Urinary bladder (tissue), 3 donors: ENCODE measurements at regions not wholly inside any gene's neighbourhood (a gene's known extent, or its start where the extent isn't known, plus 50 kb on each side); places are given as distances from the start of the nearest gene placed in this dataset.
"Not testable (repeated sequence)": the region's sequence is repeated elsewhere in the genome, so short reads cannot be mapped to it uniquely, and the experiment has no call there.

Experiments
- DNase-seq: peaks from one replicate; pipeline ENCODE4 v3.0.0-alpha.2; 2015; ENCODE audit errors: extremely low spot score
- H3K27ac ChIP-seq: one replicate; pipeline ENCODE4 v1.5.1; 2013; ENCODE audit warnings: low read depth, mild to moderate bottlenecking, moderate library complexity
- H3K36me3 ChIP-seq: one replicate; pipeline ENCODE4 v1.6.1; 2013; ENCODE audit warnings: mild to moderate bottlenecking, moderate library complexity; ENCODE audit not compliant: insufficient read depth
- H3K4me1 ChIP-seq: one replicate; pipeline ENCODE4 v1.6.1; 2013; ENCODE audit warnings: mild to moderate bottlenecking, moderate library complexity; ENCODE audit not compliant: insufficient read depth
- H3K4me3 ChIP-seq: one replicate; pipeline ENCODE4 v1.5.1; 2013; ENCODE audit warnings: low read depth, low read length
- WGBS: extraction: QIAGEN DNeasy Blood & Tissue Kit; methylation state at CpG from one replicate; pipeline ENCODE4 v1.1.7; 2013; 5-methylcytosine and 5-hydroxymethylcytosine counted together
- donor health status: healthy with polysubstance abuse.
- donor health status: healthy.

DNA sequence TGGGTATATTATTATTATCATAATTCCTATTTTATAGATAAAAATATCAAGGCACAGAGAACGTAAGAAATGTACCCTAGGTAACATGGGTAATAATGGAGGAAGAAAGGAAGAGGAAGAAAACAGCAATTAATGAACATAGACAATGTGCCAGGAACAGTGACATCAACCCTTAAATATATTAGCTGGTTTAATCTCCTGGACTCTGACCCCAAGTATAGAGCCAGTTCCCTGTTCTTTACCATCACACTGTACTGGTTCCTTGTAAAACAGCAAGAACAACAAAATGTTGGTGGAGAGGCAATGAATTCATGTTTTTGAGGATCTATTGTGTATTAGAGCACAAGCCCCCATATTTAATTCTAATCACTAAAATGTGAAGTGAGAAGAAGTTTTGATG, 192.1 kb downstream of the SMC2 start:
- Histone ChIP-seq H3K36me3 (no peaks in the 10 kb centered on the region), H3K27ac (no peak overlapping the region), H3K4me1 (no peaks in the 10 kb centered on the region), H3K4me3 (no peak overlapping the region)
- WGBS: 81% methylated on average over 1 of the region's 1 CpG
- no peak for DNase-seq

DNA sequence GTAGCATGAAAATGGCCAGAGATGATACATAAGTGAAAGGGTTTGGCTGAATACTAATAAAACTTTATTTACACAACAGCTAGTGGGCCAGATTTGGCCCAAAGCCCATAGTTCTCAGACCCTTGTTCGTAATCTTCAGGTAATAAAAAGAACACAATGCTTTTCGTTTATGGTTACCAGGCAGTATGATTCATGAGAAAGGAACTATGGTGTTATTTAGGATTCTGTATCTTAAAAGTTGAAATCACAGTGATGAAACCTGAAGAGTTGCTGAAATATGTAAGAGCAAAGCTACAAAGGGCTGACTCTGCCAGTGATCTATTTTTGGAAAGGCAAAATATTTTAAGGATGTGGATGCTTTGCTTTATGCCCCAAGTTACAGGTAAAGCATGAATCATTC, 192.7 kb downstream of the SMC2 start:
- Histone ChIP-seq H3K27ac (no peak overlapping the region), H3K36me3 (no peaks in the 10 kb centered on the region), H3K4me1 (no peaks in the 10 kb centered on the region), H3K4me3 (no peak overlapping the region)
- WGBS: 29% methylated on average over 2 of the region's 2 CpGs
- no peak for DNase-seq

DNA sequence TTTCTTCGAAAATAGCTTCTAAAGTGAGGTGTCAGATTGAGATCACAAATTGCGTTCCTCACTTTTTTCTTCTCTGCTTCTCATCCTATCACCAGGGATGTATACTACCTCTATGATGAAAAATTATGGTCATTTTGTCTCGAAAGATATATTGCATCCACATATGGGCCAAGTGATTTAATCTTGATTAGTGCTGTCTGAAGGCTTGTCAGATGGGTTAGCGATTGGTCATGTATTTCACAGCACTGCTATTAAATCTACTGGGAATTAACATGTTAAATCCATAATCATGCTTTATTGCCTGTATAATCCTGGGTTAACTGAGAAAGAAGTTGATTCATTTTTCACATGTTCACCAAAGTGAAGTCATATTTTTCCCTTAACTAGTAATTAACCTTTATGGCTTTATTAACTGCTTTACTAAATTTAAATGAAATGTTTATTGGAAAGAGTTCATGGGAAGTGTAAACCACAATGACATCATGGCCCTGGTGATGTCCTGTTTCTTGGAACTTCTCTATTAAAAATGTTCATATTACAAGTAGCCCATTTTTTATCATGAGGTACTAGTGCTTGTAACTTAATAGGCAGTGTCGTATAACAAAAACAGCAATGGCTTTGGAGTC, 193.3 kb downstream of the SMC2 start:
- Histone ChIP-seq H3K27ac (no peak overlapping the region), H3K36me3 (no peaks in the 10 kb centered on the region), H3K4me1 (no peaks in the 10 kb centered on the region), H3K4me3 (no peak overlapping the region)
- 74% methylated on average over 5 of the region's 5 CpGs for WGBS
- DNase-seq: no peak

DNA sequence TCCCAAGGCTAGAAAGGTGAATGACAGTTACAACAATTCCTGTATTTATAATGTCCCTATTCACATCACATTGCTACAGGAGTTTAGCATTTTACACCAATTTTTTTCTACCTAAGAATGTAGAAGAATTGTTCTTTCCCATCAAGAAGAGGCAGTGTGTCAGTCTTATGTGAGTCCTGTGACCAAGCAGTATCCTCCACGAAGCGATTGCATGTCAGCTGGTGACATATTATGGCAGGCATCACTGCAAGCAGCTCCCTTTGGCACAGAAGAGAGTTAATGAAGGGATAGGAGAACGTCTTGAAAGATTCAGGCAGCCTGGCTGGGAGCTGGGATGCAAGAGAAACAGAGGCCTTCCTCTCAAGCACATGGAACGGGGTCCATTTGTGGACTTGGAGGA, 199.8 kb downstream of the SMC2 start:
- no peak for DNase-seq
- Histone ChIP-seq H3K27ac (no peak overlapping the region), H3K4me1 (no peaks in the 10 kb centered on the region), H3K4me3 (no peak overlapping the region), H3K36me3 (no peaks in the 10 kb centered on the region)
- 74% methylated on average over 4 of the region's 4 CpGs for WGBS

DNA sequence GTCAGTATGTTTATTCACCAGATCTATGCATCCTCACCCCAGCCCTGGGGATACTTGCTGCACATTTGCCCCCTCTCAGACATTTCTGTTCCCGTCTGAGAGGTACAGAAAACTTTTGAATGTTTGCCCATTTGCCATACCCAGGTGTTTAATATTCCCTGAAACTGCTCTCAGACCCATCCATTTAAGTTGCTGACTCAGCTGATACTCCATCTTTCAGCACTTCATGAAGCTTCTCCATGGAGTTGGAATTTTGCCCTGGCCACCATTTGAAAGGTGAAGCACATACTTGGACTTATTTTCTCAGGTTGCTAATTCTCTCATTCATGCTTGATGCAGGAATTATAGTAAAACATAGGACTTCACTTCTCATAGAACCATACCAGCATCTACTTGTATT, 203.9 kb upstream of the OR13F1 start:
- H3K36me3 ChIP-seq: no peaks in the 10 kb centered on the region
- no peaks in the 10 kb centered on the region for H3K4me1 ChIP-seq
- no peak for DNase-seq
- H3K27ac ChIP-seq: no peak overlapping the region
- WGBS: 65% methylated on average over 1 of the region's 1 CpG
- H3K4me3 ChIP-seq: no peak overlapping the region

DNA sequence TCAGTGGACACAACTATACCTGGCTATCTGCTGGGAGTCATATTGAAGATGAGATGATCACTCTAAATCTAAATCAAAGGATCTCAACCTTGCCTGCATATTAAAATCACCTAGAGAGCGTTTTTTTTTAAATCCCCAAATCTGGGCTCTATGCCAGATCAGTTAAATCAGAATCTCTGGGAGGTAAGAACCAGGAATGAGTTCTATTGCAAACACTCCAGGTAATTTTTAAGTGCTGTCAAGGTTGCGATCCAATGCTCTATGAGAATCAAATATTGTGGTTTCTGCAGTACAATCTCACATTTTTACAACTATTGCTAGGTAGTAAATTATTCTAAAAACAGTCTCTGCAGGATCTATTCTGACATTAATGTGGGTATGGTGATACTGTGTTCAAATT, 202.3 kb upstream of the OR13F1 start:
- Histone ChIP-seq H3K4me1 (no peaks in the 10 kb centered on the region), H3K27ac (no peak overlapping the region), H3K4me3 (no peak overlapping the region), H3K36me3 (no peaks in the 10 kb centered on the region)
- 45% methylated on average over 2 of the region's 2 CpGs for WGBS
- no peak for DNase-seq

DNA sequence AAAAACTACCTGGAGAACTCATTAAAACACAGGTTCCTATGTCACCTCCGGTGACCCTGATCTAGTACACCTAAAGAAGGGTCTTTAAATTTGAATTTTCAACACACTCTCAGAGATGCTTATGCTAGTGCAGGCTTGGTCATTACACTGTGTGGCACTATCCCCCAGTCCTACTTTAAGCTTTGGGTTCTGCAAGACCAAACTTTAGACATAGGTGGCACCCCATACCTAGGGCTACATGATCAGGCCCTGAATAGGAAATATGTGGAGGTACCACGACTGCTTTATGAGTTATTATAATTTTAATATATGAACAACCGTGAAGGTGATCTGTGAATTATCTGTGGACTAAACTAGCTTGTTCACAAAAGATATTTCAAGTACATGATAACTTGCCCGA, 201.3 kb upstream of the OR13F1 start:
- no peak overlapping the region for H3K4me3 ChIP-seq
- no peak for DNase-seq
- WGBS: 89% methylated on average over 4 of the region's 4 CpGs
- no peaks in the 10 kb centered on the region for H3K36me3 ChIP-seq
- H3K27ac ChIP-seq: no peak overlapping the region
- H3K4me1 ChIP-seq: no peaks in the 10 kb centered on the region

DNA sequence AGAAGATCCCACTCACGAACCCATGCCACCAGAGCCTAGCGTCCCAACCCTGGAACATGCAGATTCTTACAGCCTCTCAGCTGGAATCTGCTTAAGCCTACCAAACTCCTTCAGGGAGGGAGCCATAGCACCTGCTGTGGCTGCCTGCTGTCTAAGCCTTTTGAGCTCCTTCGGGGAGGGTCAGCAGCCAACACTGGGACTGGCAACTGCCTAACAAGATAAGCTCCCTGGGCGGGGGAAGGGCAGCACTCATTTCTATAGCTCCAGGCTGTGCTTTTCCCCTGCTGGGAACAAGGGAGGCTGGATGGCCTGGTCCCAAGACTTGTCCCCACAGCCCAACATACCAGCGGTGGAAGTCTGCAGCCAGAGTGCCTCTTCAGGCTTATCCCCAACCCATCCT, 199.1 kb upstream of the OR13F1 start:
- no peak for DNase-seq
- Histone ChIP-seq H3K27ac (no peak overlapping the region), H3K4me1 (no peaks in the 10 kb centered on the region), H3K4me3 (no peak overlapping the region), H3K36me3 (no peaks in the 10 kb centered on the region)
- 90% methylated on average over 5 of the region's 5 CpGs for WGBS

DNA sequence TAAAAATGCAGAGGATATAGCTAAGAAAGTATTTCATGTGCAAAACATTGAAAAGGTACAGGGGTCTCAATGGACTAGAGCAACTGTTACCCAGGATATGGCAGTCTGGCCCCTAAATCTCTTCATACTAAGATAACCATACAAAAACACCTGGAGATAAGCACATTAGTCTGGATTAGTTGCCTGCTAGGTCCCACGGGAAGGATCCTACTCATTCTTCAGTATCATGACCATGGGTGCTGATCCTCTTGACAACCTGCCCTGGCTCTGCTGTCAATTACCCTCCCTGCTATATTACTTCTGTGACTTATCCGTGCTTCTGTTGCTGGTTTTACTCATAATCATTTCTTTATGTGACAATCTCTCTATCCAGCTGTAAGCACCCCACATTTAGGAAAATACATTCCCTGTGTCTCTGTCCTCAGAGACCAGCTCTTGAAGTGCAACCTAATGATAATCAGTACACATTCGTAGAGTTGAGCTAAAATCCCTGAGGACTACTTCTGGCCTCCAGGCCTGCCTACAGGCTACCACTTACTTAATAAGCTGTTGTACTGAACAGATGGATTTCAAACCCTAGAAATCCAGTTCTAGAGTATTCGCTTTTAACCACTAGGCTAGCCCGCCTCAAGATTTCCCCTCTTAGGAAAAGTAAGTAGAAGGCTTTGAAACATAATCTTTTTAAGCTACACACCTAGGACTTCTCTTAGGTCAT, 190.5 kb upstream of the OR13F1 start:
- DNase-seq: no peak
- no peaks in the 10 kb centered on the region for H3K4me1 ChIP-seq
- WGBS: 76% methylated on average over 5 of the region's 5 CpGs
- H3K4me3 ChIP-seq: no peak overlapping the region
- H3K36me3 ChIP-seq: no peaks in the 10 kb centered on the region
- no peak overlapping the region for H3K27ac ChIP-seq

DNA sequence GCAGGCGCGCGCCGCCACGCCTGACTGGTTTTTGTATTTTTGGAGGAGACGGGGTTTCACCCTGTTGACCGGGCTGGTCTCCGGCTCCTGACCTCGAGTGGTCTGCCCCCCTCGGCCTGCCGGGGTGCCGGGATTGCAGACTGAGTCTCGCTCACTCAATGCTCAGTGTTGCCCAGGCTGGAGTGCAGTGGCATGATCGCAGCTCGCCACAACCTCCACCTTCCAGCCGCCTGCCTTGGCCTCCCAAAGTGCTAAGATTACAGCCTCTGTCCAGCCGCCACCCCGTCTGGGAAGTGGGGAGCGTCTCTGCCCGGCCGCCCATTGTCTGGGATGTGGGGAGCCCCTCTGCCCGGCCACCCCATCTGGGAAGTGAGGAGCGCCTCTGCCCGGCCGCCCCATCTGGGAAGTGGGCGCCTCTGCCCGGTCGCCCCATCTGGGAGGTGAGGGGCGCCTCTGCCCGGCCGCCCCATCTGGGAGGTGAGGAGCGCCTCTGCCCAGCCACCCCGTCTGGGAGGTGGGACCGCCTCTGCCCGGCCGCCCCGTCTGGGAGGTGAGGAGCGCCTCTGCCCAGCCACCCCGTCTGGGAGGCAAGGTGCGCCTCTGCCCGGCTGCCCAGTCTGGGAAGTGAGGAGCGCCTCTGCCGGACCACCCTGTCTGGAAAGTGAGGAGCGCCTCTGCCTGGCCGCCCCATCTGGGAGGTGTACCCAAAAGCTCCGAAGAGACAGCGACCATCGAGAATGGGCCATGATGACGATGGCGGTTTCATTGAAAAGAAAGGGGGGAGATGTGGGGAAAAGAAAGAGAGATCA, 187.7 kb upstream of the OR13F1 start:
- not testable (repeated sequence) for H3K36me3 ChIP-seq, DNase-seq, H3K4me3 ChIP-seq, H3K4me1 ChIP-seq, H3K27ac ChIP-seq
- 95% methylated on average over 50 of the region's 50 CpGs for WGBS

DNA sequence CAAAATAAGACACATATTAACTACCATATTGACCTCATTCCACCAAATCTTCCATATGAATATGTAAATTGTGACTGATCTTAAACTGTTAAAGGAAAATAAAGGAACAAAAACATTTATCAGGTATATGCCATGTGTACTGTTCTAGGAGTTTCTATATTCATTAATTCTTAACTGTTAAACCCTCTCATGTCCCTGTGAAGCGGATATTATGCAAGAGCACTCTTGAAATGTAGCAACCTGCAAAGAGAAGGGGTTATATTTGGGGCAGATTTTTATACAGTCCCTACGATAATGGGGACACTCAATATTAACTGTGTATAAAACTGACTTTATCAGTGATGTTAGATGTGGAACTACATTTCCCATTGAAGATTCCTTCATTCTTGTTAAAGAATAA, 184.9 kb upstream of the OR13F1 start:
- no peak overlapping the region for H3K4me3 ChIP-seq
- no peaks in the 10 kb centered on the region for H3K4me1 ChIP-seq
- DNase-seq: no peak
- H3K36me3 ChIP-seq: no peaks in the 10 kb centered on the region
- H3K27ac ChIP-seq: no peak overlapping the region
- 82% methylated on average over 2 of the region's 2 CpGs for WGBS

DNA sequence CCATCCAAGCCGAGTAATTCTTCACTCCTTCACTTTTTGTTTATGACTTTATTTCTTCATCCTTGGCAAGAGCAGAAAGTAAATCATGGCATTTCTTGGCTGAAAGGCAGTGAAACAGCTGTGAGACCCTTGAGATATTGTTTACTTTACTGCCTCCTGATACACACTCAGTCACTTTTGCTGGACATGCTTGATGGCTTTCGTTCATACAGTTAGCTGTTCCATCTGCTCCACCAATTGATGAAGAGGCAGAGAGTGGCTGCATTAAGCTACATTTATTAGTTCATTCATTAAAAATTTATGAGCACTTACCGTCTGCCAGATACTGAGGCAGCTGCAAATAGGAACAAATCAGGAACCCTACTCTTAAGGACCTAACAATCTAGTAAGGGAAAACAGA, 184.4 kb upstream of the OR13F1 start:
- 63% methylated on average over 3 of the region's 3 CpGs for WGBS
- no peak overlapping the region for H3K4me3 ChIP-seq
- DNase-seq: no peak
- no peaks in the 10 kb centered on the region for H3K4me1 ChIP-seq
- no peaks in the 10 kb centered on the region for H3K36me3 ChIP-seq
- no peak overlapping the region for H3K27ac ChIP-seq

DNA sequence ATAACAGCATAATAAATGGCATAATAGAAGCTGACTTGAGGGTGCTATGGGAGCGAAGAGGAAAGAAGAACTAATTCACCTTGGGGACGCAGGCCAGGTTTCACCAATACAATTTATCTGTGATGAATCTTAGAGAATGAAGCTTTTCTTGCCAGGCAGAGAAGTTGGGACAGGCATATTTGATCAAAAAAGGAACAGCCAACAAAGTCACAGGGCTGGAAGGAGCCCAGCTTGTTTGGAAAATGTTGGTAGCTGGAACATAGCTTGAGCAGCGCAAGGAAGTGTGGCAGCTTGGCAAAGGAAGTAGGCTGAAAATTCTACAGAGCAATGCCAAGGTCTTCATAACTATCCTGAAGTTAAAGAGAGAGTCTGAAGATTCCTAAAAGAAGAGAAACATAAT, 181.5 kb upstream of the OR13F1 start:
- DNase-seq: no peak
- H3K4me3 ChIP-seq: no peak overlapping the region
- no peaks in the 10 kb centered on the region for H3K36me3 ChIP-seq
- WGBS: 90% methylated on average over 3 of the region's 3 CpGs
- no peaks in the 10 kb centered on the region for H3K4me1 ChIP-seq
- no peak overlapping the region for H3K27ac ChIP-seq
